GM12801 (cell line): ENCODE measurements at regions not wholly inside any gene's neighbourhood (a gene's known extent, or its start where the extent isn't known, plus 50 kb on each side); places are given as distances from the start of the nearest gene placed in this dataset.

Experiments
- CTCF ChIP-seq: IDR thresholded peaks from one replicate; pipeline ENCODE4 v1.5.1; 2011; ENCODE audit warnings: control low read depth; ENCODE audit not compliant: insufficient read length; ENCODE audit errors: extremely low read depth

- no peak for TF ChIP-seq CTCF
Observed at GRCh38 chr20:39446397-39446796, 484.3 kb downstream of the DHX35 start.

- no peak for TF ChIP-seq CTCF
Observed at GRCh38 chr20:39445095-39445494, 483.0 kb downstream of the DHX35 start.

- TF ChIP-seq CTCF: no peak
Observed at GRCh38 chr20:39433466-39433865, 471.3 kb downstream of the DHX35 start.

GRCh38 chr20:39431091-39431880 is 469.1 kb downstream of the DHX35 start:
- TF ChIP-seq CTCF: no peak

- no peak for TF ChIP-seq CTCF
Observed at GRCh38 chr20:39429726-39430125, 467.6 kb downstream of the DHX35 start.

- no peak for TF ChIP-seq CTCF
Observed at GRCh38 chr20:39424962-39425678, 463.0 kb downstream of the DHX35 start.

GRCh38 chr20:39421571-39422105 is 459.5 kb downstream of the DHX35 start:
- TF ChIP-seq CTCF: no peak
